CD4-positive, alpha-beta T cell treated with Interleukin-15 for 1 hour (primary cell): ENCODE measurements at regions not wholly inside any gene's neighbourhood (a gene's known extent, or its start where the extent isn't known, plus 50 kb on each side); places are given as distances from the start of the nearest gene placed in this dataset.
"Not testable (repeated sequence)": the region's sequence is repeated elsewhere in the genome, so short reads cannot be mapped to it uniquely, and the experiment has no call there.

ENCODE experiments used
- DNase-seq: peaks from one replicate; pipeline ENCODE4 v3.0.0-alpha.2; 2020

GRCh38 chr15:54840621-54841398 lies 355.9 kb downstream of the RSL24D1 start:
- DNase-seq: no peak

GRCh38 chr15:54839379-54839778 lies 357.4 kb downstream of the RSL24D1 start:
- no peak for DNase-seq

DNA sequence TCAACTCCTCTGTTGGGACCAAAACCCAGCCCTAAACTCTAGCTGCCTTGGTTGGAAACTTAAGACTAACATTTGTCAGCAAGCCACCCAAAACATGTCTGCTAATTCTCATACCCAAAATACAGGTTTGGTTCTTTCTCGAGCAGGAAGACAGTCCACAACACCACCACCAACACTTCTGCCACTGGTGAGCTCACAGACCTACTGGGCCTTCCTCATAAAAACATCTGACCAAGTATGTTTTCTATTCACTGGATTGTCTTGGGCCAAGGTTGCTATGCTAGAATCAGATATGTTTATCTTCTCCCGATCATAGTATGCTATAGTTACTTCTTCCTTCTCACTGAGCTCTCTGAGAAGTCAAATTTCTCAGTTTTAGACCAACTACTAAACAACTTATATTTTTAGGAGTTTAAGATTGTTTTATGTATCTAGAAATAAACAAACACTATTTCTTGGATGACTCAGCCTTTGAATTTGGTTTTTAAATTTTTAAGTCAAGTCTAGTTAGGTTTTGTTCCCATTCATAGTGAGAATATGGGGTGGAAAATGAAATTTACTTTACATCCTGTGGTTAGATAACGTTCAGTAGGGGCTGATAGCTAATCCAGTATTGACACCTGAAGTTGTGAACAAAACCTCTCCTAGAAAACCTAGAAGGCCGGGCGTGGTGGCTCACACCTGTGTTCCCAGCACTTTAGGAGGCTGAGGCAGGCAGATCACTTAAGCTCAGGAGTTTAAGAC lies 360.5 kb downstream of the RSL24D1 start:
- no peak for DNase-seq

GRCh38 chr15:54829821-54830220 lies 366.9 kb downstream of the RSL24D1 start:
- no peak for DNase-seq

GRCh38 chr15:54820811-54821210 lies 375.9 kb downstream of the RSL24D1 start:
- no peak for DNase-seq

GRCh38 chr15:54820098-54820497 lies 376.6 kb downstream of the RSL24D1 start:
- no peak for DNase-seq

GRCh38 chr15:54816401-54816800 lies 380.3 kb downstream of the RSL24D1 start:
- DNase-seq: no peak

- DNase-seq: no peak
Measured at GRCh38 chr15:54815556-54815955, 381.2 kb downstream of the RSL24D1 start.

DNA sequence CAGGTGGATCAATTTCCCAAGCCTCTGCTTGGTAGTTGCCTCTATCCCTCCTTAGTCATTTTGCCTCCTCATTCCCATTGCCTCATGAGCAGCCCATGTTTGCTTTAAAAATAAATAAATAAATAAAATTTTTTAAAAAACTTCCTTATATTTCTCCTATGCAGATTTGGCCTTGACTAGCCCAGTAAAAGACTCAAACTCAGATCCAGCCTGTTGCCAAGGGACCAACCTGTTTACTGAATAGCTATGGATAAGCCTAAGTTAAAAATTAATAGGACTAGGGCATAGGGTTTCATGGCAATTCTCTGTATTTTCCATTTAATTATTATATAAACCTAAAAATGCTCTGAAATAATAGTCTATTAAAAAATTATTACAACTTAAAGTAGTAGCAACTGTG lies 384.4 kb downstream of the RSL24D1 start:
- DNase-seq: no peak

GRCh38 chr15:54810496-54810895 lies 386.2 kb downstream of the RSL24D1 start:
- DNase-seq: no peak

GRCh38 chr15:54810031-54810430 lies 386.7 kb downstream of the RSL24D1 start:
- no peak for DNase-seq

- DNase-seq: no peak
Measured at GRCh38 chr15:54808321-54808720, 388.4 kb downstream of the RSL24D1 start.

DNA sequence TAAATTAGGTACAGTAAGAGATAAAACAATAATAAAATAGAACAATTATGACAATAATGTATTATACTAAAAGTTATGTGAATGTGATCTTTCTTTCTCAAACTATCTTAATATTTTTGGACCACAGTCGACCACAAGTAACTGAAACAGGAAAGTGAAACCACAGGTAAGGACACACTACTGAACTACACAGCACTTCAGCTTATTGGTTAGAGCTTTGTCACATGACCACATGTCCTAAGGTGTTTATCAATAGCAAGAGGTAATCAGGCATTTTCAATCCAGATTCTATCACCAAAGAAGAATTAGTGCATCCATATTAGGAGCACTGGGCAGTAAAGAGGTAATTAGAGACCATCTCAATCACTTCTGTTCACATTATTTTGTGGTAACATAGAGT lies 392.8 kb downstream of the RSL24D1 start:
- no peak for DNase-seq

- no peak for DNase-seq
Measured at GRCh38 chr15:54803134-54803808, 393.5 kb downstream of the RSL24D1 start.

- DNase-seq: no peak
Measured at GRCh38 chr15:54792526-54792925, 404.2 kb downstream of the RSL24D1 start.

DNA sequence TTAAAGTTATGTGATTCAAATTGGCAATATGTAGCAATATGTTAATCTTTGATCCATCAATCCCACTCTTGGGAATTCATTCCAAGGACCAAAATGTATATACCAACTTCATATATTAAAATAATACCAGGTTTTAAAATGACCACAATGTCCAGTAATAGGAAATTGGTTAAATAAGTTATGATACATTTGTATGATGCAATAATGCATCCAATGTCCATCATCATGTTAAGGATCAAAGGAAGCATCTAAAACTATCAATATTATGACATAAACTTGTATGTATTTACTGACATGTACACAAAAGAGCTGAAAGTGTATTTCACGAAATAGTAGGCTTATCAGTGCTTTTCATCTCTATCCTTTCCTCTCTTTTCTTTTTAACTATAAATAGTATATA lies 406.0 kb downstream of the RSL24D1 start:
- DNase-seq: no peak

GRCh38 chr15:54789376-54789775 lies 407.4 kb downstream of the RSL24D1 start:
- no peak for DNase-seq

DNA sequence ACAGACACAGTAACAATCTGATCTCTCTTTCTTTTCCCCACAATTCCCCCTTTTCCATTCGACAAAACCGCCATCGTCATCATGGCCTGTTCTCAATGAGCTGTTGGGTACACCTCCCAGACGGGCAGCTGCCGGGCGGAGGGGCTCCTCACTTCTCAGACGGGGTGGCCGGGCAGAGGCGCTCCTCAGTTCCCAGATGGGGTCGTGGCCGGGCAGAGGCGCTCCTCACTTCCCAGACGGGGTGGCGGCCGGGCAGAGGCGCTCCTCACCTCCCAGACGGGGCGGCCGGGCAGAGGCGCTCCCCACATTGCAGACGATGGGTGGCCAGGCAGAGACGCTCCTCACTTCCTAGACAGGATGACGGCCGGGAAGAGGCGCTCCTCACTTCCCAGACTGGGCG lies 415.5 kb downstream of the RSL24D1 start:
- DNase-seq: not testable (repeated sequence)

- DNase-seq: no peak
Measured at GRCh38 chr15:54779271-54779670, 417.5 kb downstream of the RSL24D1 start.

- no peak for DNase-seq
Measured at GRCh38 chr15:54776410-54776809, 420.3 kb downstream of the RSL24D1 start.

GRCh38 chr15:54772663-54773062 lies 424.1 kb downstream of the RSL24D1 start:
- DNase-seq: no peak

DNA sequence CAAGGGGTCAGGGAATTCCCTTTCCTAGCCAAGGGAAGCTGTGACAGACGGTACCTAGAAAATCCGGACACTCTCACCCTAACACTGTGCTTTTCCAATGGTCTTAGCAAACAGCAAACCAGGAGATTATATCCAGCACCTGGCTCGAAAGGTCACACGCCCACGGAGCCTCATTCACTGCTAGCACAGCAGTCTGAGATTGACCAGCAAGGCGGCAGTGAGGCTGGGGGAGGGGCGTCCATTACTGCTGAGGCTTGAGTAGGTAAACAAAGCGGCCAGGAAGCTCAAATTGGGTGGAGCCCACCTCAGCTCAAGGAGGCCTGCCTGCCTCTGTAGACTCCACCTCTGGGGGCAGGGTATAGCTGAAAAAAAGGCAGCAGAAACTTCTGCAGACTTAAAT lies 447.3 kb downstream of the RSL24D1 start:
- DNase-seq: not testable (repeated sequence)

DNA sequence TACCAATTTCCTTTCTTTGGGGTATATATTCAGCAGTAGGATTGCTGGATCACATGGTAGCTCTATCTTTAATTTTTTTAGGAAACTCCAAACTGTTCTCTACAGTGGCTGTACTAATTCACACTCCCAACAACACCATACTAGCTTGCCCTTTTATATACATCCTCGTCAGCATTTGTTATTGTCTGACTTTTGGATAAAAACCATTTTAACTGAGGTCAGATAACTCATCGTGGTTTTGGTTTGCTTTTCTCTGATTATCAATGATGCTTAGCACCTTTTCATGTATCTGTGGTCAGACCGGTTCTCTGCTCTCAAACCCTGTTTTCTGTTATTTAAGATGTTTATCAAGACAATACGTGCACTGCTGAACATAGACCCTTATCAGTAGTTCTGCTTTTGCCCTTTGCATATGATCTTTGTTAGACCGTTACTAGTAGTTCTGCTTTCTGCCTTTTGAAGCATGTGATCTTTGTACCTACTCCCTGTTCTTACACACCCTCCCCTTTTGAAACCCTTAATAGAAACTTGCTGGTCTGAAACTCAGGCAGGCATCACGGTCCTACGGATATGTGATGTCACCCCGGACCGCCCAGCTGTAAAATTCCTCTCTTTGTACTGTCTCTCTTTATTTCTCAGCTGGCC lies 474.3 kb downstream of the RSL24D1 start:
- DNase-seq: no peak
